ENCODE measurements at regions not wholly inside any gene's neighbourhood (a gene's known extent, or its start where the extent isn't known, plus 50 kb on each side); places are given as distances from the start of the nearest gene placed in this dataset.

DNA sequence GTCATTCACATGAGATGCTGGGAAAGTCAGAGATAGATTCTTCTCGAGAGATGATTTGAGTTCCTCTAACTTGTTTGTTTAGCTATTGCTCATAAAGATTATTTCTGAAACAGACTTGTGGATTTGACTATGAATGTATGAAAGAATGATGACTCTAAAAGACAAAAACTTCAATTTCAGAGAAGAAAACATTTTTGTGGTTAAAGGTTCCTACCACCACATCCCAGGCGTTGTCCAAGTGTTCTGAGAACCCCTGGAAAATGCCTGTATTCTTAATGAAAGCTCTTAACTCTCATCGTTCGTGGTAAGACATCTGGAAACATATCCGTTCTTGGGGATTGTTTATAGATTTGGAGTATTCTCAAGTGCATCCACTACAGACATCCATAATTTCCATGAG, 228.7 kb downstream of the BARHL2 start:
- H3K4me3 Mint-ChIP-seq: no peak overlapping the region
- no peak overlapping the region for H3K27ac Mint-ChIP-seq
- no peaks in the 10 kb centered on the region for H3K36me3 Mint-ChIP-seq
- peaks cover 1% of the 10 kb centered on the region for H3K27me3 Mint-ChIP-seq
- H3K4me1 Mint-ChIP-seq: no peaks in the 10 kb centered on the region
- peaks cover 0 to 3% (median 3%) of the 10 kb centered on the region in 3 donors for H3K9me3 Mint-ChIP-seq

DNA sequence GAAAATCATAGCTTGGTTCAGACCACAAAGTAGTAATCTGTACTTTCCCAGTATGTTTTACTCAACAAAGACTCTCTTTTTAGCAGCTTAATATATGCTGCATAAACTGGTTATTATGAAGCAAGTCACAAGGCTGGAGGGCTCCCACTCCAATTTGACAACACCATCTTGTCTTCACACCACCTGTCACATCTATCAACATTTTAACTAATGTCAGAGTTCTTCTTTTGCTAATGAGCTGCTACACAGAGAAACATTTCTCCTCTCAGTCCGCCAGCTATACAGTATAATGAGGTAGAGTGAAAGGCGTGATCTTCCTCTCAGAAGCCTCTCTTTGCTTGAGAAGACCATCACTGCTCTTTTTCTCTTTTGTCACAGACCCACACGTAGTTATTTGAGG, 230.1 kb downstream of the BARHL2 start:
- H3K27me3 Mint-ChIP-seq: peaks cover 1% of the 10 kb centered on the region
- no peaks in the 10 kb centered on the region for H3K36me3 Mint-ChIP-seq
- no peaks in the 10 kb centered on the region for H3K4me1 Mint-ChIP-seq
- H3K27ac Mint-ChIP-seq: no peak overlapping the region
- H3K4me3 Mint-ChIP-seq: no peak overlapping the region
- H3K9me3 Mint-ChIP-seq: peaks cover 0 to 3% (median 2%) of the 10 kb centered on the region in 3 donors

DNA sequence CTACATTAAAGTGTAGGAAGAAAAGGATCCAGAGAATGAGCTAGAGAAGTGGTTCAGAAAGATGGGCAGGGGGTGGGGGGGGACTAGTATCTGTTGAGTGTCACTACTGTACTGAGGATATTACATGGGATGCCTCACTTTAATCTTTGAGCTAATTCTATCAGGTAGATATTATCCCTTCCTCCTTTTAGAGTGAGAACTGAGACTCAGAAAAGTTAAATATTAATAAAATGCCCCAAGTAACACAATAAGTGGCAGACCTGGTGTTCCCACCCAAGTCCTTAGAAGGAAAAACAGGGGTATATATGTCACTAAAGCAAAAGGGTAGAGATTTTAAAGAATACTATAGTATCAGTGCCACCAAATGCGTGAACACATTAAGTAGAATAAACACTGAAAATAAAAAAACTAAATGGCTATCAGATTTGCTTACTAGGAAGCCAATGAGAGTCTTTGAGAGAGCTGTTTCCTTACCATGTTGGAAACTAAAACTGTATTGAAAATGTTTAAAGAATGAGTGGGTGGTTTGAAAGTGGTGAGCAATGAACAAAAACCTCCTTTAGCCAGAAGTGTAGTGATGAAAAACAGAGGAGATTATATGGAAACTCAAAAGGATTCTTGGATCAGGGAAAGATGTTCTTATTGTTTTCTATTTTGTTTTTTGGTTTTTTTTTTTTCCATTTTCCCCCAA, 230.8 kb downstream of the BARHL2 start:
- Mint-ChIP-seq H3K9me3 (peaks cover 0 to 1% (median 0%) of the 10 kb centered on the region in 3 donors), H3K27ac (no peak overlapping the region), H3K4me1 (no peaks in the 10 kb centered on the region), H3K36me3 (no peaks in the 10 kb centered on the region), H3K27me3 (peaks cover 1% of the 10 kb centered on the region), H3K4me3 (no peak overlapping the region)

DNA sequence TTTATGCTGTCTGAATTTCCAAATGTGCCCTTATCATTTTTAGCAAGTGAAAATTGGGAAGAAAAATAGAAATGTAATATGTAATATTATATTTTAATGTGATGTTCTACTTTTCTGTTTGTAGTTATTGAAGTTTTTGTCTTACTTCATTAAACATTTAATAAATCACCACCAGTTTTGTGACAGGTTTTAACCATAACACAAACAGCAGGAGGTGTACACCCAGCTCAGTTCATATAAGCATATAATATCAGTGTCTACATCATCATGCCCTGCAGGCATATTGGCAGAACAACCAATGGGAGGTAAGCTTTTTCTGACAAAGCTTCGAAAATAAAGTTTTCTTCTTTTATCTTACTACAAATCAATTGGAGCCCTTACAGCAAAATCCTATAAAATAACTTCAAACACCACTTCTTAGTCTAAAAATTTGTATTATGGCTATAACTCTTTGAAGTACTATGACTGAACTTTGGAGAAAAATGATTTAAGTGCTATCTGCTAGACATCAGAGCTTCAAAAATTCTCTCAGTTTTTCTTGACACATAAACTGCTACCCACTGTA, 236.7 kb downstream of the BARHL2 start:
- Mint-ChIP-seq H3K4me1 (no peaks in the 10 kb centered on the region), H3K27ac (no peak overlapping the region), H3K36me3 (no peaks in the 10 kb centered on the region), H3K9me3 (no peaks in the 10 kb centered on the region), H3K4me3 (no peak overlapping the region), H3K27me3 (peaks cover 1% of the 10 kb centered on the region)

DNA sequence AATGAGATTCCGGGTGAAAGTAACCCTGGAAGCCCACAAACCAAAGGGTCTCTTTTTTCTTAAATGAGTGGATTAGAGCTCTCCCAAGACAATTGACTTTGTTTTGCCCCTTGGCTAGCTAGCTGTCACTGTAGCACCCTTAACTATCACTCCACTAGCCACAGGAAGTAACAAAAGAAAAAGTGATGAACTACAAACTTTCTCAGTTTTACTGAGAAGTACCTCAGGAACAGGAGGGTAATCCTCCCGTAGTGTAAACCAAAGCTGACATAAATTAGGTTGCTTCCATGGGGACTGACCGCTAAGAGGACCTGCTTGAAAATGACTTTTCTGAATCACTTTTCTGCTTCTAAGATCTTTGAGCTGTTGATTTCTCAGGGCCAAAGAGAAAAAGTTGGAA, 240.1 kb downstream of the BARHL2 start:
- Mint-ChIP-seq H3K4me3 (no peak overlapping the region), H3K36me3 (no peaks in the 10 kb centered on the region), H3K27ac (no peak overlapping the region), H3K9me3 (no peaks in the 10 kb centered on the region), H3K27me3 (peaks cover 1% of the 10 kb centered on the region), H3K4me1 (no peaks in the 10 kb centered on the region)

DNA sequence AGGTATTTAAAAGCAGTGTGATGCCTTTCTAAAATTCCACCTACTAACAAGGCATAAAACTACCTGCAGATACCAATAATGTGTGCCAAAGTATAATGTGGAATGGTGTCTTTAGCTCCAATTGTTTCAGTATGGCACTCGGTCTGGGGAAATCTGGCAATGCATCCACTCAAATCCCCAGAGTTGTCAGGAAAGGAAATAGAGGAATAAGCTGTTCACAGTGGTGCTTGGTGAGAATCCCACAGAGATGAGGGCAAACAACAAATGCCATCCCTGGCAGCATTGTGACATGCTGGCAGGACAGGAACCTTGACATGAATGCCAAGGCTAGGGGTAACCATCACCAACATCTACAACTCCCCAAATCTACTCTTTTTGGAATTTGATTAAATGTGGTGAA, 240.7 kb downstream of the BARHL2 start:
- H3K27me3 Mint-ChIP-seq: peaks cover 1% of the 10 kb centered on the region
- no peak overlapping the region for H3K27ac Mint-ChIP-seq
- H3K36me3 Mint-ChIP-seq: no peaks in the 10 kb centered on the region
- H3K4me1 Mint-ChIP-seq: no peaks in the 10 kb centered on the region
- H3K9me3 Mint-ChIP-seq: no peaks in the 10 kb centered on the region
- H3K4me3 Mint-ChIP-seq: no peak overlapping the region

DNA sequence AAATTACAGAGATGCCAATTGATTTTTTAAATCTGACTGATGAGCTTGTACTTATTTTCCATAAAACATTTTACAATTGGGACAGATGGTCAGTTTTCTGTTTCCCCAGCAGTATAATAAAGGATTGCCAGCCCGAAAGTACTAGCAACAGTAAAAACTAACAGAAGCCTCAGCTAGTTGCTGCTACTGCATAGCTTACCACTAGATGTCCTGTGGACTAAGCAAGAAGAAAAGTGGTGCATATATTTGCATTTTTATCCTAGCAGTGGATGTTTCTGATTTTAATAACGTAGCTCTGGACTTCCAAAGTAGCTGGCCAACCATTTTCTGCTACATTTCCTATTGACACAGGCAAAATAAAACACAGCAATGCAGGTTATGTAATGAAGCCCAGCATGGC, 241.5 kb downstream of the BARHL2 start:
- H3K27me3 Mint-ChIP-seq: peaks cover 1% of the 10 kb centered on the region
- H3K4me3 Mint-ChIP-seq: no peak overlapping the region
- no peaks in the 10 kb centered on the region for H3K4me1 Mint-ChIP-seq

DNA sequence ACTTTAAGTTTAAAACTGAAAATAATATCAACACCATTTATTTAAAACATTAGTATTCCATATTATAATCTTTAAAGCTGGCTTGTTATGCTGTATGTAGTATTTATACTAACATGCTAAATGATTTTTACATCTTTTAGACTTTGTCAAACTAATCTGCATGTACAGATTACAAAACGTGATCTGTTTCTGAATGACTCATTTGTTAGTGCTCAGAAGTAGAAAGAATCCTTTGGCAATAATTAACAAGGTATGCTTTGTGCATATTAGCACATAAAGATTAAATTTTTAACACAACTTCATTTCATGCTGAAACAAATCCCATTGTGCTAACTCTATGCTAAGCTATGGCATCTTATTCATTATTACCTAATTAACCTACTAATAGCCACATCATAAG, 242.4 kb downstream of the BARHL2 start:
- Mint-ChIP-seq H3K9me3 (peaks cover 0 to 2% (median 0%) of the 10 kb centered on the region in 3 donors), H3K4me3 (no peak overlapping the region), H3K27me3 (peaks cover 1% of the 10 kb centered on the region), H3K4me1 (no peaks in the 10 kb centered on the region), H3K27ac (no peak overlapping the region), H3K36me3 (no peaks in the 10 kb centered on the region)

More for the DNA sequence above, 241.5 kb downstream of the BARHL2 start:
- H3K27ac Mint-ChIP-seq: no peak overlapping the region
- no peaks in the 10 kb centered on the region for H3K36me3 Mint-ChIP-seq
- no peaks in the 10 kb centered on the region for H3K9me3 Mint-ChIP-seq

DNA sequence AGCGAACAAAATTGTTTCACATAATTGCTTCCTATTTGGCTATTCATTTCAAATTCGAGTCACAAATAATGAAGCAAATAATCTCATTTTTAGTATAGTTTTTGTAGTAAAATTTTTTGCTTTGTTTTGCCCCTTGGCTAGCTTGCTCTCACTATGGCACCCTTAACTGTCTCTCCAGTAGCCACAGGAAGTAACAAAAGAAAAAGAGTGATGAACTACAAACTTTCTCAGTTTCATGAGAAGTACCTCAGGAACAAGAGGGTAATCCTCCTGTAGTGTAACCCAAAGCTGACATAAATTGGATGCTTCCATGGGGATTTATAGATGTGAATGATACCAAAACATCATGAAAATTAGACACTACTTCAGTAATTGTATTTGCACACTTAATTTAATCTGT, 242.9 kb downstream of the BARHL2 start:
- Mint-ChIP-seq H3K9me3 (peaks cover 0 to 2% (median 0%) of the 10 kb centered on the region in 3 donors), H3K4me1 (no peaks in the 10 kb centered on the region), H3K27ac (no peak overlapping the region), H3K4me3 (no peak overlapping the region), H3K36me3 (no peaks in the 10 kb centered on the region), H3K27me3 (no peaks in the 10 kb centered on the region)

DNA sequence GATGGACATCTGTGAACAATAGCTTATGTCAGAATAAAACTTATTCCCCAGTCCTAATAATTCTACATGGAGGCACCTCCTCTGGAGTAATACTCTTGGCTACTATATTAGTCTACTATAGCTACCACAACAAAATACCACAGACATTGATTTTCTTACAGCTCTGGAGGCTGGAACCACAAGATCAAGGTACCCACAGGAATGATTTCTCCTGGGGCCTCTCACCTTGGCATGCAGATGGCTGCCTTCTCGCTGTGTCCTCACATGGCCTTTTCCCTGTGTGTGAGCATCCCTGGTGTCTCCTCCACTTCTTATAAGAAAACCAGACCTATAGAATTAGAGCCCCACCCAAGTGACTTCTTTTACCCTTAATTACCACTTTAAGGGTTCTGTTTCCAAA, 244.3 kb downstream of the BARHL2 start:
- peaks cover 0 to 2% (median 0%) of the 10 kb centered on the region in 3 donors for H3K9me3 Mint-ChIP-seq
- H3K4me3 Mint-ChIP-seq: no peak overlapping the region
- H3K27me3 Mint-ChIP-seq: no peaks in the 10 kb centered on the region
- H3K4me1 Mint-ChIP-seq: no peaks in the 10 kb centered on the region
- no peak overlapping the region for H3K27ac Mint-ChIP-seq
- H3K36me3 Mint-ChIP-seq: no peaks in the 10 kb centered on the region

DNA sequence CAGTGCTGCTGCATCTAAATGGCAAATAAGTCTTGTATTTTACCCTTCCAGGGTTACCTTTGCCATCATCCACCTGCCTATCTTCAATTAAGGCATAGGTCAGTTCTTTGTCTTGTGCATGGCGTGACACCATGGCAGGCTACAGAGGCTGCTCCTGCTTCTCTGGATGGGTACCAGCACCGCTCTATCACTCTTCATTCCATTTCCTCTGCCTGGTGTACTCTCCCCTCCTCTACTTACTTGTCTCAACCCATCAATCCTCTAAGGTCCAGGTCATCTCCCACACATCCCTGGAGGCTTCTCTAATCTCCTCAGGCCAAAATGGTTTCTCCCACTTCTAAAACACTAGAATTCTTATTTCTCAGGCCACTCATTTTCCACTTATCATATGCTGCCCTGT, 257.5 kb downstream of the BARHL2 start:
- Mint-ChIP-seq H3K4me3 (no peak overlapping the region), H3K9me3 (peaks cover 0 to 6% (median 3%) of the 10 kb centered on the region in 3 donors), H3K36me3 (no peaks in the 10 kb centered on the region), H3K27ac (no peak overlapping the region), H3K4me1 (no peaks in the 10 kb centered on the region), H3K27me3 (no peaks in the 10 kb centered on the region)

DNA sequence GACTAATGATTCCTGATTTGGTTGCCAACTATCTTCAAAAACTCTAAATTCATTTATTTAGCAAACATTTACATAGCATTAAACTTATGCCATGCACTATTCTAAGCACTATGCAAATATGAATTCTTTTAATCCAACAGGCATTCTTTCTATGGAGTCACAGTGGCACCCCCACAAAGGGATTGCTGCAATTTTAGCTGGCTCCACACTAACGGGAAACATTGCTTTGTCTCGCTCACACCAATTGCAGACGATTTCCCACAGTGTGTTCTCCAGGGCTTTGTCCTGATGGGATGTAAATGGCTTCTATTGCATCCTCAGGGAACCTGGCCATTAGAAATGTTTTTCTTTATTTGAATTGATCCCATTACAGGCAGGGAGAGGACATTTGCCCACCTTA, 259.1 kb downstream of the BARHL2 start:
- no peaks in the 10 kb centered on the region for H3K27me3 Mint-ChIP-seq
- H3K36me3 Mint-ChIP-seq: no peaks in the 10 kb centered on the region
- peaks cover 0 to 6% (median 3%) of the 10 kb centered on the region in 3 donors for H3K9me3 Mint-ChIP-seq
- H3K4me1 Mint-ChIP-seq: no peaks in the 10 kb centered on the region
- H3K4me3 Mint-ChIP-seq: no peak overlapping the region
- no peak overlapping the region for H3K27ac Mint-ChIP-seq

DNA sequence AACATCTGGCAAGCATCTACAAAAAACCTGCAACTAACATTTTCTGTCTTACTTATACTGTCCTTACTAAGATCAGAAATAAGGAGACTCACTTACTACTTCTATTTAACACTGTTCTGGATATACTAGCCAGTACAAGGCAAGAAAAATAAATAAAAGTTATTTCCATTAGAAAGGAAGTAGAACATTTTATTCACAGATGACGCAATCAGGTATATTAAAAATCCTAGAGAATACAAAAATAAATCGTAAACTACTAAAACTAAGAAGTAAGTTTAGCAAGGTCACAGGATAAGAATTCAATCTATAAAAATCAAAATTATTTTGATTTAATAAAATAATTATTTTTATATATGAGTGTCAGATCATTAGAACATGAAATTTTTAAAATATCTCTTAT, 264.6 kb downstream of the BARHL2 start:
- Mint-ChIP-seq H3K4me1 (no peaks in the 10 kb centered on the region), H3K27ac (no peak overlapping the region), H3K9me3 (peaks cover 0 to 4% (median 0%) of the 10 kb centered on the region in 3 donors), H3K27me3 (no peaks in the 10 kb centered on the region), H3K4me3 (no peak overlapping the region), H3K36me3 (no peaks in the 10 kb centered on the region)

DNA sequence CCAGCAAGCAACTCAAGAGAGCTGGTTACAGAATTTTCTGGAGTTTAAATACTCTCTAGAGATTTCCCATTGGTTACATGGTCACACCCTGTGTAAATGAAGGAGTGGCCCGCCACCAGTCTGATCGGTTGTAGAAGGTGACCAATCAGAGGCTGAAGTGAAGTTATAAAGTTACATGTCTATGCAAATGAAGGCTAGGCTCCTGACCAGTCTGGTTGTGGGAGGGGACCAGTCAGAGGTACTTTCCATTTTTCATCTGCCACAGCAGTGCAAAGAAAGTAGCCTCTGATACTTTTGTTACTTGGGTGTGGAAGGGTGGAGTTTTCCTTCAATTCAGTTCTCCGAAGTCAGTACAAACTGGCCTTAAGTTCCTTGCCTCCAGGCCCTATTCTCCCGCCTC, 273.7 kb downstream of the BARHL2 start:
- no peaks in the 10 kb centered on the region for H3K4me1 Mint-ChIP-seq
- peaks cover 2% of the 10 kb centered on the region for H3K36me3 Mint-ChIP-seq
- H3K27me3 Mint-ChIP-seq: peaks cover 2% of the 10 kb centered on the region
- H3K27ac Mint-ChIP-seq: no peak overlapping the region
- H3K9me3 Mint-ChIP-seq: peaks cover 0 to 3% (median 0%) of the 10 kb centered on the region in 3 donors
- H3K4me3 Mint-ChIP-seq: no peak overlapping the region

DNA sequence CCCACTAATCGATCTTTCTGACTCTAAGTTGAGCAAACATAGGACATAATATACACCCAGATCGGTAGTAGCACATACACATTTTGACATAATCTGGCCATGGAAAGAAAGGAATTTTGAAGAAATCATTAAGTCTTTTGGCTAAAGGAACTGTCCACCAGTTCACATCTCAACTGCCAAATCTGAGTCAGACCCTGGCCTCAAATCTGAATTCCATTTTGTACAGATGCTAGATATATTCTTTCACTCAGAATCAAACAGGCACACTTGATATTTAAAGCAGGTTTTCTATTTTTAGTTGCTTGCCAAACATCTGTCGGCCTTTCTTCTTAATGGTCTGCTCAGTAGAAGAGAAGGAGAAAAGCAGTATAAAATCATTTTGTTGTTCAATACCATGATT, 281.8 kb downstream of the BARHL2 start:
- H3K27ac Mint-ChIP-seq: no peak overlapping the region
- no peak overlapping the region for H3K4me3 Mint-ChIP-seq
- H3K27me3 Mint-ChIP-seq: no peaks in the 10 kb centered on the region
- peaks cover 0 to 3% (median 0%) of the 10 kb centered on the region in 3 donors for H3K9me3 Mint-ChIP-seq
- H3K36me3 Mint-ChIP-seq: no peaks in the 10 kb centered on the region
- H3K4me1 Mint-ChIP-seq: no peaks in the 10 kb centered on the region

DNA sequence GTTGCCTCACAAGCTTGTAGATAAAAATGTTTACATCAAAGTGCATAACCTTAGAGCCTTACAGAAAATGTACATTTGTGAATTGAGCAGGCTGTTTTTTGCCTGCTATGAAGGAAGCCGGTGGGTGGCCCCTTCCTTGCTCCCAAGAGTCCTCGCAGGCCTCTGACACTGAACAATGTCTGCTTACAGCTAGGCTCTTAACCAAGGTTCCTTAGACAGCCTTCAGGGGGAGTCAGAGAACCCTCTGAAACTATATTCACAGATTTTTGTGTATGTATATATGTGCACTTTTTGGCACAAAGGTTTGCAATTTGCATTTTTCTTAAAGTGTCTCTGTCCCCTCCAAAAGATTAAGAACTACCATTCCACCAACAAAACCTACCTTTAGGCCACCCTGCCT, 282.6 kb downstream of the BARHL2 start:
- Mint-ChIP-seq H3K27me3 (no peaks in the 10 kb centered on the region), H3K9me3 (peaks cover 0 to 3% (median 0%) of the 10 kb centered on the region in 3 donors), H3K4me1 (no peaks in the 10 kb centered on the region), H3K4me3 (no peak overlapping the region), H3K27ac (no peak overlapping the region), H3K36me3 (no peaks in the 10 kb centered on the region)
